A549 (cell line): ENCODE measurements at regions not wholly inside any gene's neighbourhood (a gene's known extent, or its start where the extent isn't known, plus 50 kb on each side); places are given as distances from the start of the nearest gene placed in this dataset.

Experiments used
- ATAC-seq, 2 experiments: fragments of 200-7000 bp in 1 of 2; fragments of >200 bp in 1 of 2; cut with Nextera tagmentation in 1 of 2; cut with Tn5 transposase in 1 of 2; 3 replicates each; pipeline versions ENCODE4 v1.8.0 to v1.9.1; 2018 to 2020; ENCODE audit warnings: mild to moderate bottlenecking in 1 of 2, moderate library complexity in 1 of 2
- CTCF ChIA-PET: fragments of 300-600 bp; sonication (Branson Sonifier 250); formaldehyde crosslinking; extraction: SDS; loops from one replicate; lab custom pipeline; 2021; ENCODE audit warnings: antibody characterized with exemption, inconsistent platforms; lab: Yijun Ruan, JAX
- POLR2A ChIA-PET: fragments of 350-600 bp; formaldehyde crosslinking; extraction: SDS; loops from one replicate; lab custom pipeline; 2021; ENCODE audit warnings: antibody characterized with exemption, inconsistent platforms; lab: Yijun Ruan, JAX
- DNase-seq, 2 experiments: peaks; one replicate each; pipeline versions ENCODE4 v3.0.0 to v3.0.0-alpha.2; 2011 to 2016; ENCODE audit warnings: low read depth in 1 of 2, low spot score in 1 of 2
- FAIRE-seq: peaks from 2 replicates; lab custom pipeline; 2011; peaks lifted over from hg19 to GRCh38; lab: Jason Lieb, UNC
- H3K27ac ChIP-seq, 2 experiments: fragments of >200 bp; sonication (Bioruptor Twin); formaldehyde crosslinking; 3 replicates each; pipeline ENCODE4 v1.5.1; 2016 to 2017
- H3K4me1 ChIP-seq: fragments of >200 bp; sonication (Bioruptor Twin); formaldehyde crosslinking; 3 replicates; pipeline ENCODE4 v1.6.1; 2016
- H3K4me2 ChIP-seq: fragments of >200 bp; sonication (Bioruptor Twin); formaldehyde crosslinking; 3 replicates; pipeline ENCODE4 v1.6.1; 2016
- H3K4me3 ChIP-seq: fragments of >200 bp; sonication (Bioruptor Twin); formaldehyde crosslinking; 3 replicates; pipeline ENCODE4 v1.5.1; 2016
- H3K9me3 ChIP-seq: fragments of >200 bp; sonication (Bioruptor Twin); formaldehyde crosslinking; 3 replicates; pipeline ENCODE4 v1.6.1; 2016
- BCL3 ChIP-seq: fragments of >200 bp; sonication (Bioruptor Twin); formaldehyde crosslinking; IDR thresholded peaks from 3 replicates; pipeline ENCODE4 v1.6.1; 2016
- BHLHE40 ChIP-seq: IDR thresholded peaks from 2 replicates; pipeline ENCODE4 v1.6.1; 2012; ENCODE audit warnings: low read depth, low read length, inconsistent platforms
- CBX2 ChIP-seq: fragments of 200-600 bp; sonication (generic); IDR thresholded peaks from 2 replicates; pipeline ENCODE4 v1.6.1; 2016; ENCODE audit warnings: low read depth, mild to moderate bottlenecking, borderline replicate concordance
- CBX8 ChIP-seq: fragments of 200-600 bp; sonication (generic); IDR thresholded peaks from 2 replicates; pipeline ENCODE4 v1.6.1; 2016
- CHD2 ChIP-seq: fragments of 150-350 bp; IDR thresholded peaks from 2 replicates; pipeline ENCODE4 v1.6.1; 2014; ENCODE audit warnings: low read length; ENCODE audit not compliant: partially characterized antibody
- E2F6 ChIP-seq: IDR thresholded peaks from 2 replicates; pipeline ENCODE4 v1.6.1; 2012; ENCODE audit warnings: low read depth, borderline replicate concordance
- EHF ChIP-seq: fragments of 250-450 bp; sonication (Bioruptor Pico); IDR thresholded peaks from 2 replicates; pipeline ENCODE4 v1.5.0; 2020; ENCODE audit warnings: mild to moderate bottlenecking
- FOSB ChIP-seq: fragments of 250-450 bp; sonication (Bioruptor Pico); IDR thresholded peaks from 2 replicates; pipeline ENCODE4 v1.5.0; 2020; ENCODE audit warnings: mild to moderate bottlenecking, moderate library complexity
- FOXS1 ChIP-seq: fragments of 250-450 bp; sonication (Bioruptor Pico); IDR thresholded peaks from 2 replicates; pipeline ENCODE4 v1.5.0; 2020; ENCODE audit warnings: mild to moderate bottlenecking, moderate library complexity
- HEYL ChIP-seq: fragments of 250-450 bp; sonication (Bioruptor Pico); IDR thresholded peaks from 2 replicates; pipeline ENCODE4 v1.8.0; 2021; ENCODE audit warnings: mild to moderate bottlenecking, moderate library complexity
- HMGXB4 ChIP-seq: fragments of 250-450 bp; sonication (Bioruptor Pico); IDR thresholded peaks from 2 replicates; pipeline ENCODE4 v1.5.0; 2021; ENCODE audit warnings: mild to moderate bottlenecking, moderate library complexity, borderline replicate concordance
- HOXB13 ChIP-seq: fragments of 250-450 bp; sonication (Bioruptor Pico); IDR thresholded peaks from 2 replicates; pipeline ENCODE4 v1.5.0; 2020; ENCODE audit warnings: low read depth, mild to moderate bottlenecking, moderate library complexity
- KDM5A ChIP-seq: fragments of 200-600 bp; sonication (generic); IDR thresholded peaks from 2 replicates; pipeline ENCODE4 v1.6.1; 2016; ENCODE audit warnings: antibody characterized with exemption, mild to moderate bottlenecking
- MAZ ChIP-seq: fragments of 150-350 bp; IDR thresholded peaks from 2 replicates; pipeline ENCODE4 v1.6.1; 2014; ENCODE audit warnings: antibody characterized with exemption, low read depth, low read length, borderline replicate concordance
- PBX3 ChIP-seq: IDR thresholded peaks from 2 replicates; pipeline ENCODE4 v1.6.1; 2012
- REST ChIP-seq: fragments of 200-600 bp; sonication (generic); IDR thresholded peaks from 2 replicates; pipeline ENCODE4 v1.6.1; 2016; ENCODE audit warnings: antibody characterized with exemption, mild to moderate bottlenecking, moderate library complexity
- RNF2 ChIP-seq: fragments of 200-600 bp; sonication (generic); IDR thresholded peaks from 2 replicates; pipeline ENCODE4 v1.6.1; 2016; ENCODE audit warnings: low read depth, mild to moderate bottlenecking, antibody characterized with exemption, moderate library complexity, borderline replicate concordance
- TFCP2L1 ChIP-seq: fragments of 250-450 bp; sonication (Bioruptor Pico); IDR thresholded peaks from 2 replicates; pipeline ENCODE4 v1.5.0; 2021; ENCODE audit warnings: mild to moderate bottlenecking
- ZC3H11A ChIP-seq: fragments of 450-650 bp; IDR thresholded peaks from 2 replicates; pipeline ENCODE4 v1.6.1; 2014; ENCODE audit warnings: antibody characterized with exemption, mild to moderate bottlenecking
- WGBS: methylation state at CpG from one replicate; pipeline ENCODE4 v1.1.6; 2017; ENCODE audit errors: missing lambda C conversion rate; 5-methylcytosine and 5-hydroxymethylcytosine counted together

- 19% methylated on average over 3 of the region's 3 CpGs for WGBS
- no peak overlapping the region for H3K4me2 ChIP-seq
- no peak overlapping the region for H3K4me3 ChIP-seq
- FAIRE-seq (no peak), ATAC-seq (no peak), DNase-seq (no peak)
- no peak overlapping the region for H3K27ac ChIP-seq
- POLR2A ChIA-PET: no interaction called here
- no peaks in the 10 kb centered on the region for H3K9me3 ChIP-seq
- CTCF ChIA-PET: no interaction called here
- H3K4me1 ChIP-seq: no peaks in the 10 kb centered on the region
- TF ChIP-seq HOXB13 (CRISPR knock-in tag) (no peak), CBX2 (no peak), E2F6 (no peak), HEYL (no peak), HMGXB4 (no peak), FOXS1 (no peak), TFCP2L1 (CRISPR knock-in tag) (no peak), PBX3 (no peak)
These were observed 576.9 kb upstream of the PTBP2 start for GRCh38 chr1:96144636-96145035.

GRCh38 chr1:96145492-96145891 is 576.1 kb upstream of the PTBP2 start:
- DNase-seq (no peak), FAIRE-seq (no peak)
- H3K4me2 ChIP-seq: no peak overlapping the region
- POLR2A ChIA-PET: no interaction called here
- no peak overlapping the region for H3K4me3 ChIP-seq
- CTCF ChIA-PET: no interaction called here
- TF ChIP-seq FOXS1 (no peak), BHLHE40 (no peak), BCL3 (no peak), CBX8 (no peak), REST (no peak), ZC3H11A (no peak), TFCP2L1 (CRISPR knock-in tag) (no peak), FOSB (no peak), KDM5A (no peak), EHF (CRISPR knock-in tag) (no peak), MAZ (no peak), CHD2 (no peak), RNF2 (no peak)
- TF ChIP-seq, all 56 proteins: peak for 0
- no peaks in the 10 kb centered on the region for H3K9me3 ChIP-seq
- H3K4me1 ChIP-seq: no peaks in the 10 kb centered on the region
- no peak for ATAC-seq
- no peak overlapping the region for H3K27ac ChIP-seq
